ENCODE measurements at regions not wholly inside any gene's neighbourhood (a gene's known extent, or its start where the extent isn't known, plus 50 kb on each side); places are given as distances from the start of the nearest gene placed in this dataset.

DNA sequence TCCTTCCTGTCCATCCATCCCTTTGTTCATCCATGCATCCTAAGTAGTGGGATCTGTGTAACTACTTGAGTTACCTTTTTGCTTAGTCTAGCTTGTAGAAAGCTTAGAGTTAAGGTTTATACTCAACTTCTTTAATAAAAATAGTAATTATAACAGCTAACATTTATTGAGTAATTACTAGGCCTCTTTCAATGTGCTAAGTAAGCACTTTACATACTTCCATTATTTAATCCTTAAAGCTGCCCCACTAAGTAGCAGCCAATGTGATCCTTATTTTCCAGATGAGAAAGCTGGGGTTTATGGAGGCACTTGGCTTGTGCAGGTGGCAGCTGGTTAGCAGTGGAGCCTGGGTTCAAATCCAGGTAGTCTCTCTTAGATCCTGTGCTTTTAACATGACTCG, 182.9 kb downstream of the FGF9 start:
- intact Hi-C loops (cut with DNase I; ENCODE audit: low total_unique reads): no loop called here
- H3K4me3 ChIP-seq (ENCODE audit: low read depth, poor library complexity, severe bottlenecking): no peak overlapping the region
- TF ChIP-seq POLR2A (IDR thresholded peaks at IDR 0.05): no peak
- TF ChIP-seq, protein P1, sequence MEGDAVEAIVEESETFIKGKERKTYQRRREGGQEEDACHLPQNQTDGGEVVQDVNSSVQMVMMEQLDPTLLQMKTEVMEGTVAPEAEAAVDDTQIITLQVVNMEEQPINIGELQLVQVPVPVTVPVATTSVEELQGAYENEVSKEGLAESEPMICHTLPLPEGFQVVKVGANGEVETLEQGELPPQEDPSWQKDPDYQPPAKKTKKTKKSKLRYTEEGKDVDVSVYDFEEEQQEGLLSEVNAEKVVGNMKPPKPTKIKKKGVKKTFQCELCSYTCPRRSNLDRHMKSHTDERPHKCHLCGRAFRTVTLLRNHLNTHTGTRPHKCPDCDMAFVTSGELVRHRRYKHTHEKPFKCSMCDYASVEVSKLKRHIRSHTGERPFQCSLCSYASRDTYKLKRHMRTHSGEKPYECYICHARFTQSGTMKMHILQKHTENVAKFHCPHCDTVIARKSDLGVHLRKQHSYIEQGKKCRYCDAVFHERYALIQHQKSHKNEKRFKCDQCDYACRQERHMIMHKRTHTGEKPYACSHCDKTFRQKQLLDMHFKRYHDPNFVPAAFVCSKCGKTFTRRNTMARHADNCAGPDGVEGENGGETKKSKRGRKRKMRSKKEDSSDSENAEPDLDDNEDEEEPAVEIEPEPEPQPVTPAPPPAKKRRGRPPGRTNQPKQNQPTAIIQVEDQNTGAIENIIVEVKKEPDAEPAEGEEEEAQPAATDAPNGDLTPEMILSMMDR (IDR thresholded peaks at IDR 0.05): no peak
- 93 to 96% methylated on average over 1 of the region's 1 CpG for WGBS, 2 donors
- DNase-seq (ENCODE audit: low spot score in 2 of 2): no peak

DNA sequence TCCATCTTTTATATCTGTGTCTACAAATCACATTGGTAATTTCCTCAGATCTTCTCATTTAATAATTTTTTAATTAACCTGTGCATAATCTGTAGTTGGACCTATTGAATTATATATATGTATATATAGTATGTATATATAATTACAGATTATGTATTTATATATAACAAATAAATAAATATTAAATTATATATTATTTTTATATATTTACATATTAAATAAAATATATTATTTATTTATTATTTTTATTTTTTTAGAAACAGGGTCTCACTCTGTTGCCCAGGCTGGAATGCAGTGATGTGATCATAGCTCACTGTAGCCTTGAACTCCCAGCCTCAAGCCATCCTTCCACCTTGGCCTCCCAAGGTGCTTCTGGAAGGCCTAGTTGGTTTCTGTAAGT, 197.9 kb downstream of the FGF9 start:
- DNase-seq (ENCODE audit: low spot score in 2 of 2): no peak
- TF ChIP-seq POLR2A (IDR thresholded peaks at IDR 0.05): no peak
- TF ChIP-seq, protein P1 (IDR thresholded peaks at IDR 0.05): no peak
- intact Hi-C loops (cut with DNase I; ENCODE audit: low total_unique reads): no loop called here
- H3K4me3 ChIP-seq (ENCODE audit: low read depth, poor library complexity, severe bottlenecking): no peak overlapping the region

DNA sequence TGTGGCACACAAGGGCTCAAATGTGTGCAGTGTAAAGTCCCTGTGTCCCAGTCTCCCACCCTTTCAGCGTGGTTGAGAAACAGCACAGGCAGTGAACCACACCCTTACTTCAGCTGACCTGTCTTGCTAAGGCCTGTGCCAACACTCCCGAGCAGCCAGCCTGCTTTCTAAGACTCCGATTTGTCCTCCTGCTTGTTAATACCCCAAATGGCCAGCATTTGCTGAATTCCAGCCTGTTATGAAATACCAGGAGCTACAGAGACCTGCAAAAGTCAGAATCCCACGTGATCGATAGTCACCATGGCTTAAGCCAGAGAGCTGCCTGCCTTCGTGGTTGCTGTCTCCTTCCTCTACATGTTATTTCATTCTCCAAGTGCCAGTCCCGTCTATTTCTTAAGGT, 200.5 kb downstream of the FGF9 start:
- intact Hi-C loops (cut with DNase I; ENCODE audit: low total_unique reads): no loop called here
- TF ChIP-seq, protein P1 (IDR thresholded peaks at IDR 0.05): no peak
- no peak overlapping the region for H3K4me3 ChIP-seq (ENCODE audit: low read depth, poor library complexity, severe bottlenecking)
- DNase-seq (ENCODE audit: low spot score in 2 of 2): peak in 1 of 2 donors; percentile 45
- WGBS, 2 donors: 85 to 89% methylated on average over 7 of the region's 7 CpGs

DNA sequence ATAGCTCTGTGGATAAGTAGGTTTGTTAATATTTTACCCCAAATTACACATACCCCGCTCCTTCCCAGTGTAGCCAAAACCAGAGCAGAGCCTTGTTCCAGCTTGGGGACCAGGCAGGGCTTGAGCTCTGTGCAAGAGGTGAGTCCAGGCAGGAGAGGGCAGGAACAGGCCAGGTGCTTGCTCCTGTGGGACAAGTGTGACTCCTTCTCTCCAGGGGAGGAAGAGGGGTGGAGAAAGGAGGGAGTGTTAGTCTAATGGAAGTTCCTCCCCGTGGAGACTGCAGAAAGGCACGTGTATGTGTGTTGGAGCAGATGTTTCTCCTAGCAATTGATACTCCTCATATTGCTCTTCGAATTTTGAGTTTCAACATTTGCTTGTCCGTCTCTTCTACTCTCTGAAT, 201.0 kb downstream of the FGF9 start:
- TF ChIP-seq POLR2A (IDR thresholded peaks at IDR 0.05): no peak
- TF ChIP-seq, protein P1 (IDR thresholded peaks at IDR 0.05): no peak
- WGBS, 2 donors: 72 to 78% methylated on average over 5 of the region's 5 CpGs
- peak in 1 of 2 donors; percentile 12 for DNase-seq (ENCODE audit: low spot score in 2 of 2)
- no peak overlapping the region for H3K4me3 ChIP-seq (ENCODE audit: low read depth, poor library complexity, severe bottlenecking)
- intact Hi-C loops (cut with DNase I; ENCODE audit: low total_unique reads): no loop called here

DNA sequence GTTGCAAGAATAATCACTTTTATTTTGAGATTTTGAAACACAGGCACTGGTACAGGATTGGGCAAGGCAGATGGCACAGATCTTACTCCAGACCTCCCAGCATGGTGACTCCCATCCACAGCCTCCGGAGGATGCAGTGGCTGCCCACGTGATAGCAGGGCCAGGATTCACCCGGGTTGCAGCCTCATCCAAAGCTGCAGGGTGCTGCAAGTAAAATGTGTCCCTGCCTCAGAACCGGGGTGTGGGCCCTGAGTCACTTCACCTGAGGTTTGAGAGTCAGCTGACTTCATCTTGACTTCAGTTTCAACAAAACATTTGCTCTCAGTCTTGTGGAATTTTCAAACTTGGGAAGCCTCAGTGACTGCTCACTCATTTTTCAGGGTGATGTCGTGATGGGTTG, 201.9 kb downstream of the FGF9 start:
- no peak overlapping the region for H3K4me3 ChIP-seq (ENCODE audit: low read depth, poor library complexity, severe bottlenecking)
- DNase-seq (ENCODE audit: low spot score in 2 of 2): peak in 1 of 2 donors; percentile 85
- intact Hi-C loops (cut with DNase I; ENCODE audit: low total_unique reads): no loop called here
- TF ChIP-seq, protein P1 (IDR thresholded peaks at IDR 0.05): no peak
- no peak for TF ChIP-seq POLR2A (IDR thresholded peaks at IDR 0.05)
- WGBS, 2 donors: 40 to 57% methylated on average over 4 to 5 of the region's 5 CpGs

DNA sequence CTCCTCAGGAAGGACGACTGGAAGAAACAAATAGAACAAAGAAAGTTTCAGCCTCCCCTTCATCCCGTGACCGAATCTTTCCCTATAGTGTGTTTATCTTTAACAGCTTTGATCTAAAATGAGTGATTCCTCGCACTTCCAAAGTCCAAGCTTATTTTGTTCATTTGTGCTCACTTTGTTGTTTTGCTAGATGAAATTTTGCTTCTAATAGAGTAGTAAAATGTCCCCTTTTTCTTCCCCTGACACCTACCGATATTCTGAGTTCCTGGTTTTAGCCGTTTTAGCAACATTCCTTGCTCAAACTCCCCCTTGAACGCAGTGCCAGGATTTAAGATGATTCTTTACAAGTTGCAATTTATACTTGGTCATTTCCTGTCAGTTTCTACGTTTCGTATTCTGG, 204.2 kb downstream of the FGF9 start:
- WGBS, 2 donors: 74 to 78% methylated on average over 9 of the region's 9 CpGs

More for the DNA sequence above, 204.2 kb downstream of the FGF9 start:
- no peak overlapping the region for H3K4me3 ChIP-seq (ENCODE audit: low read depth, poor library complexity, severe bottlenecking)
- intact Hi-C loops (cut with DNase I; ENCODE audit: low total_unique reads): no loop called here
- no peak for DNase-seq (ENCODE audit: low spot score in 2 of 2)
- TF ChIP-seq POLR2A (IDR thresholded peaks at IDR 0.05): no peak
- TF ChIP-seq, protein P1 (IDR thresholded peaks at IDR 0.05): no peak

All from lower leg skin (tissue), 4 donors.